NCI-H2196 treated with DMSO at 0.1 percent for 48 hours (cell line): ENCODE measurements at regions not wholly inside any gene's neighbourhood (a gene's known extent, or its start where the extent isn't known, plus 50 kb on each side); places are given as distances from the start of the nearest gene placed in this dataset.

ENCODE experiments used
- DNase-seq: peaks from one replicate; lab custom pipeline; 2025; ENCODE audit not compliant: unreplicated experiment; lab: John Stamatoyannopoulos, UW

DNA sequence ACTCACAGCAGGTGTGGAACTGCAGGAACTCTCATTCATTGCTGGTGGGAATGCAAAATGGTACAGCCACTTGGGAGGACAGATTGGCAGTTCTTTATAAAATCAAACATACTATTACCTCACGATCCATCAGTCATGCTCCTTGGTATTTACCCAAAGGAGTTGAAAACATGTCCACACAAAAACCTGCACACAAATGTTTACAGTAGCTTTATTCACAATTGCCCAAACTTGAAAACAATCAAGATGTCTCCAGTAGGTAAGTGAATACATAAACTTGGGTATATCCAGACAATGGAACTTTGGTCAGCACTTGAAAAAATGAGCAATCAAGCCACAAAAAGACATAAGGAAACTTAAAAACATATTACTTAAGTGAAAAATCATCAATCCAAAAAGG, 215.5 kb downstream of the IRX1 start:
- DNase-seq: no peak

GRCh38 chr5:3818624-3819023, 223.0 kb downstream of the IRX1 start:
- DNase-seq: no peak

GRCh38 chr5:3825531-3826451, 230.2 kb downstream of the IRX1 start:
- no peak for DNase-seq

GRCh38 chr5:3827624-3828023, 232.0 kb downstream of the IRX1 start:
- no peak for DNase-seq

- no peak for DNase-seq
These were observed 233.1 kb downstream of the IRX1 start for GRCh38 chr5:3828761-3829160.

DNA sequence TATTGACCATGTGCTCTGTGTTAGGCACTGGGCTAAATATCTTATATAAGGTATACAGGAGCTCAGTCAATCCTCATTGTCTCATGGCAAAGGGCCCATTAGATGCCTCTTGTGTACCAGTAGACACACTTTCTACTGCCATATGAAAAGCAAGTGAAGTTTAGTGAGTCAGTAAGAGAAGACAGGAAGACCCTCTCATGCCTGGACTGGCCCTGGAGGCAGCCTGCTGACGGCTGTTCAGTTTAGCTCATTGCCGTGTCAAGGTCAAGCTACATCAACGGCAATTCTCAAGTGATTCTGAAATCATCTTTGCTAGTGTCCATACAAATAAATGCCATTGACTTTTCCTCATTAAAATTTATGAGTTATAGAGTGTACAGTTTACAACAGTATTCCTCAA, 237.9 kb downstream of the IRX1 start:
- DNase-seq: no peak

DNA sequence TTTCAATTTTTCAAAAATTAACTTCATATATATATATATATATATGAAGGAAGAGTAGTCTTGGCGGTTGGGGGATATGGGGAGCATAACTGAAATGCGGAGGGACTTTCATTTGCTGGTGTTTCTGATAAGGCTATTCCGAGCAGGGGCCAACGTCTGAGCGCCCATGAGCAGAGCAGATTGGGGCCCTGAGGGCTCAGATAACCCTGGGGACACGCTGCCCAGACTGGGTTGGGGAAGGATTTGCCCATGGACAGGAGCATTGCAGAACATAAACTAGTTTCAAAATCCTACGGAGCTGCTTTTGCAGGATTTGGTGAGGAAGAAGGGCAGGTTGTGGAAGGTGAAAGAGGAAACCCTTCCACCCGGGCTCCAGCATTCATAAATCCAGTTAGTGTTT, 240.2 kb downstream of the IRX1 start:
- DNase-seq: no peak

DNA sequence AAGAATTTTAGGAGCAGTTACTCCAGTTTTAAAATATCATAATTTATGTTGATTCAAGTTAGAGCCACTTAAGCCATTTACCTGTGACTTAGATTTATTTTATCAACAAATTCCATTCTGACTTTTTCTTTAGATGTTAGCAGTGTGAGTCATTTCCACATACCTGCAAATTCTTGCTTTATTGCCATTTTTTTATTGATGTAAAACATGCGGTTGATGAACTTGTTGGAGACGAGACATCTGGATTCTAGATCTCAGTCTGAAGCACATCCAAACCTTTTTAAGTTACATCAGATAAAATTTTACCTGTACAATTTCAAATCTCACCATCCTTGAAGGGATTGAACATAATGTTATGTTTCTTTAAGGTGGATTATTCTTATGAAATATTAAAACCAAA, 240.9 kb downstream of the IRX1 start:
- DNase-seq: no peak

DNA sequence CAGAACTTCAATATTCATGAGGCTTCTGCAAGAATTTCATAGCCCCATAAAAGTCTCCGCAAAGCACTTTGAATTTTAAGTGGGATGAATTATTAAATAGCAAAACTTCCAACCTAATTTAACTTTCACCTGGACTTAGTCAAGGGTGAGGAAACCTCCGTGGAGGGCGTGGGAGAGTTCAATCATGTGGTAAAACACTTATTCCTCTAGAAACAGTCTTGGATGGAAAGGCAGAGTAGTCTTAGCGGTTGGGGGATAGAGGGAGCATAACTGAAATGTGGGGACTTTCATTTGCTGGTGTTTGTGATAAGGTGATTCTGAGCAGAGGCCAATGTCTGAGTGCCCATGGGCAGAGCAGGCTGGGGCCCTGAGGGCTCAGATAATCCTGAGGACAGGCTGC, 241.9 kb downstream of the IRX1 start:
- no peak for DNase-seq

GRCh38 chr5:3839151-3839550, 243.5 kb downstream of the IRX1 start:
- DNase-seq: no peak

GRCh38 chr5:3842591-3842990, 247.0 kb downstream of the IRX1 start:
- no peak for DNase-seq

- DNase-seq: no peak
These were observed 248.1 kb downstream of the IRX1 start for GRCh38 chr5:3843706-3844105.

DNA sequence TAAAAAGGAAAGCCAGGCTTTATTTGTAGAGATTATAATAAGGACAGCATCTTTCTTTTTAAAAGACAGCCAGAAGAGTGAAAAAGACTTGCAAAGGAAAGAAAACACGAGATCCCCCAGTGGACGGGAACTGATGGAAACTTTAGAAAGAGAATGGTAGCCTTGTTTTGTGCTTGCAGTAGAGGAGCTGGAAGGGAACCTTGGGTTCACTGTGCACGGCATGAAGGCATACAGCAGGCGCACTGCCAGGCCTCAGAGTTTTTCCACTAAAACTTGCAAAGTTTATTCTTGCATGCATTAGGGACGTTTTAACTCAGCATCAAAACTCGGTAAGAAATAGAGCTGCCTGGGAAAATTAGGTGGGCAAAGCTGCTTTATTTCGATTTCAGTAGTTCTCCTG, 248.6 kb downstream of the IRX1 start:
- no peak for DNase-seq

- DNase-seq: no peak
These were observed 249.6 kb downstream of the IRX1 start for GRCh38 chr5:3845230-3845629.

GRCh38 chr5:3852161-3852916, 256.7 kb downstream of the IRX1 start:
- no peak for DNase-seq

DNA sequence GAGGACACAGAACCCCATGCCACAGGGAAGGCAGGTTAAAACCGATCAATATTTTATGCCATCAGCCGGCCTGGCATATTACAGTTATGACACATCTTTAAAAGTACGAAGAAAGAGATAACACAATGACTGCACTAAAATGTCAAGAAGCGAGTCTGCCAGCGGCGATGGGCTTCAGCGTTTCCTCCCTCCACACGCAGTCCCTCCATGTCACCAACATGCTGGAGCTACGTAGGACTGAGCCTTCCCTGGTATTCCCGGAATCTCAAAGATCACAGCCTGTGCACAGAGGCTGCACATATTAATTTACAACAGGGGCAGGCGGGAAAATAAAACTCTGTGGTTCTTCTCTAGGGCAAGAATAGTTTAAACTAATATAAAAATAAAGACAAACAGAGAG, 257.7 kb downstream of the IRX1 start:
- no peak for DNase-seq

DNA sequence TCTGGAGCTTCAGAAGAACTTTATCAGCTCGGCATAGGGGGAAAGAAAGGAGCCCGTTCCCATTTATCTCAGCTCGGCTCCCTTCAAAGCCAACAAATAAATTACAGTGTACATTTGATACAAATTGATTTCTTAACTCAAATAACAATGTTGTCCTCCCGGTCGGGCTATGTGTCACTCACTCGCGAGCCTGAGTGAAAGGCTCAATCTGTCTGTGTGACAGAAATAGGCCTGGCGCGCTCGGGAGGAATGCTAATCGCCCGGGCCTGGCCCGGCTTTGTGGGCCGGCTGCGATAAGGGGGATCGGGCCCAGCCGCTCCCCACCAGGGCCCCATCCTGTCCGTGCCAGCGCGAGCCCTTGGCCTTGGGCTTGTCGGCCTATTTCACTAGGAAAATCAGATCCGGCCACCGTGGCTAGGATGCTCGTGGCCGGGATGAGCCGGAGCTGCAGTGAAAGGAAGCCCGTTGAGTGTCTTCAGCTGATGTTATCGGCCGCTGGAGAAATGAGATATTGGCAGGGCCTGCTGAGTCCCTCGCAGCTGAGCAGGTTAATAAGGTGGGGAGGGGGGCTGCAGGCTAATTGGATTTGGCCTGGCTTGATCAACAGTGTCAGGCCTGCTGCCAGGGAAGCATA, 258.7 kb downstream of the IRX1 start:
- no peak for DNase-seq

GRCh38 chr5:3856036-3856435, 260.4 kb downstream of the IRX1 start:
- no peak for DNase-seq

- DNase-seq: no peak
These were observed 262.9 kb downstream of the IRX1 start for GRCh38 chr5:3858524-3858923.

DNA sequence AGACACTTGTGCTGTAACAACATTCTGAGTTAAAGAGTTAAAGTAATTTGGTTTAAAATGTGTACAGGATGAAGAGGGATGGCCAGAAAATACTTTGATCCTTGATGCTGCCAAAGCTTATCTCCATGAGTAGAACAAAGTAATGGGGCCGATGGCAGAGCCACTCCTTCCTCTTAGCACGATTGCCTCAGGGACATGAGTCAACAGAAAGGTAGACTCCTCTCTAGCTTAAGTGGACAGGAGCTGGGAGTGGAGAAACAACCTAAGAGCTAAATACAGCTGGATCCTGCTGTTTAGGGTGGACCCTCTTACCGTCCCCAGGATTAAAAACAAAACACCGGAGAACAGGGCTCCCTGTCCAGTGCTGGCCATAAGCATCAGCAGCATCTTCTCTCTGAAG, 267.3 kb downstream of the IRX1 start:
- no peak for DNase-seq

GRCh38 chr5:3875144-3875543, 279.5 kb downstream of the IRX1 start:
- DNase-seq: no peak

DNA sequence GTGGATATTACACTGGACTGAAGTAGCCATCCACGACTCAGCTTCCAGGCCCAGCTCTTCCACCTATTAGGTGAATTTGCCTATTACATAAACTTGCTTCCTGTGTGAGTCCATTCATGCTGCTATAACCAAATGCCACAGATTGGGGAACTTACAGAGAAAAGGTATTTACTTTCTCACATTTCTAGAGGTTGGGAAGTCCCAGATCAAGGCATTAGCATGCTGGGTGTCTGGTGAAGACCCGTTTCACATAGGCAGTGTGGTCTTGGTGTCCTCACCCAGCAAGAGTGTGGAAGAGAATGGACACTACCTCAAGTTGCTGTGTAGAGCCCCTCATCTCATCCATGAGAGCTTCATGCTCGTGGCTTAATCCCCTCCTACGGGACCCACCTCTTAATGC, 282.6 kb downstream of the IRX1 start:
- no peak for DNase-seq
